ENCODE measurements at regions not wholly inside any gene's neighbourhood (a gene's known extent, or its start where the extent isn't known, plus 50 kb on each side); places are given as distances from the start of the nearest gene placed in this dataset.

GRCh38 chr2:4675295-4675694 is 971.9 kb downstream of the DCDC2C start:
- DNase-seq (ENCODE audit: low read depth) = no peak
- no peak overlapping the region for H3K4me3 ChIP-seq (ENCODE audit: low read depth, low read length)
- TF ChIP-seq, protein P1, sequence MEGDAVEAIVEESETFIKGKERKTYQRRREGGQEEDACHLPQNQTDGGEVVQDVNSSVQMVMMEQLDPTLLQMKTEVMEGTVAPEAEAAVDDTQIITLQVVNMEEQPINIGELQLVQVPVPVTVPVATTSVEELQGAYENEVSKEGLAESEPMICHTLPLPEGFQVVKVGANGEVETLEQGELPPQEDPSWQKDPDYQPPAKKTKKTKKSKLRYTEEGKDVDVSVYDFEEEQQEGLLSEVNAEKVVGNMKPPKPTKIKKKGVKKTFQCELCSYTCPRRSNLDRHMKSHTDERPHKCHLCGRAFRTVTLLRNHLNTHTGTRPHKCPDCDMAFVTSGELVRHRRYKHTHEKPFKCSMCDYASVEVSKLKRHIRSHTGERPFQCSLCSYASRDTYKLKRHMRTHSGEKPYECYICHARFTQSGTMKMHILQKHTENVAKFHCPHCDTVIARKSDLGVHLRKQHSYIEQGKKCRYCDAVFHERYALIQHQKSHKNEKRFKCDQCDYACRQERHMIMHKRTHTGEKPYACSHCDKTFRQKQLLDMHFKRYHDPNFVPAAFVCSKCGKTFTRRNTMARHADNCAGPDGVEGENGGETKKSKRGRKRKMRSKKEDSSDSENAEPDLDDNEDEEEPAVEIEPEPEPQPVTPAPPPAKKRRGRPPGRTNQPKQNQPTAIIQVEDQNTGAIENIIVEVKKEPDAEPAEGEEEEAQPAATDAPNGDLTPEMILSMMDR (IDR thresholded peaks at IDR 0.05; ENCODE audit: control insufficient read depth, extremely low read depth, insufficient read depth) = no peak

DNA sequence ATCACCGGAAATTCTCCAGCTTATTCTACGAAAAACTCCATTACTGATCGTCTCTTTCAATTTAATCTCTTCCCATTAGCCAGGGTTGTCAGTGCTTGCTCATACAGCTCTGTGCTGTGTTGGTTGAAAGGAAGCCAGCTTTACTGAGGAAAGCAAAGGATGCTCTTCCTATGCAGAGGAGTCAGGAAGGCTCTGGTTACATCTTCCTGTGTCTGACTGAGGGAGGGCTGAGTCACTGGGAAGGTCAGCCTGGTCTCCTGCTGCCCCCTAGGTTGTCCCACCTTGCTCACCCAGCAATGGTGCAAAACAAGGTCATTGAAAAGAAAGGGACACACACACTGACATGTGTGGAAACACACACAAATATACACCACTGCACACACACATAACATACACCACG is 975.6 kb downstream of the DCDC2C start:
- TF ChIP-seq, protein P1 (IDR thresholded peaks at IDR 0.05; ENCODE audit: control insufficient read depth, extremely low read depth, insufficient read depth) = no peak
- DNase-seq (ENCODE audit: low read depth) = no peak
- H3K4me3 ChIP-seq (ENCODE audit: low read depth, low read length) = no peak overlapping the region

GRCh38 chr2:4679391-4679790 is 976.0 kb downstream of the DCDC2C start:
- H3K4me3 ChIP-seq (ENCODE audit: low read depth, low read length) = no peak overlapping the region
- TF ChIP-seq, protein P1 (IDR thresholded peaks at IDR 0.05; ENCODE audit: control insufficient read depth, extremely low read depth, insufficient read depth) = no peak
- DNase-seq (ENCODE audit: low read depth) = no peak

DNA sequence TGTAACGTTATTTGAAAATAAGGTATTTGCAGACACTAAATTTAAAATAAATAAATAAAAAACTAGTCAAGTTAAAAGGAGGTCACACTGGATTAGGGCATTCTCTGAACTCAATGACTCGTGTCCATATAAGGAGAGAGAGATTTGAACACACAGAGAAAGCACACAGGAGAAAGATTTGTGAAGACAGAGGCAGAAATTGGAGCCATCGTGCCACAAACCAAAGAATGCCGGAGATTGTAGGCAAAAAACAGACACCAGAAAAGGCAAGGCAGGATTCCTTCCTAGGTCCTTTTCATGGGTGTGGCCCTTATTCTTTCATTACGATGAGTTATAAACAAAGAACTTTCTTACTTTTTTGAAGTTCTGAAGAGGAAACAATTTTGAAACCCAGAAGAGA is 981.5 kb downstream of the DCDC2C start:
- H3K4me3 ChIP-seq (ENCODE audit: low read depth, low read length) = no peak overlapping the region
- no peak for DNase-seq (ENCODE audit: low read depth)
- TF ChIP-seq, protein P1 (IDR thresholded peaks at IDR 0.05; ENCODE audit: control insufficient read depth, extremely low read depth, insufficient read depth) = no peak

- H3K4me3 ChIP-seq (ENCODE audit: low read depth, low read length) = no peak overlapping the region
- DNase-seq (ENCODE audit: low read depth) = no peak
- TF ChIP-seq, protein P1 (IDR thresholded peaks at IDR 0.05; ENCODE audit: control insufficient read depth, extremely low read depth, insufficient read depth) = no peak
These were observed 987.5 kb downstream of the DCDC2C start for GRCh38 chr2:4690913-4691312.

DNA sequence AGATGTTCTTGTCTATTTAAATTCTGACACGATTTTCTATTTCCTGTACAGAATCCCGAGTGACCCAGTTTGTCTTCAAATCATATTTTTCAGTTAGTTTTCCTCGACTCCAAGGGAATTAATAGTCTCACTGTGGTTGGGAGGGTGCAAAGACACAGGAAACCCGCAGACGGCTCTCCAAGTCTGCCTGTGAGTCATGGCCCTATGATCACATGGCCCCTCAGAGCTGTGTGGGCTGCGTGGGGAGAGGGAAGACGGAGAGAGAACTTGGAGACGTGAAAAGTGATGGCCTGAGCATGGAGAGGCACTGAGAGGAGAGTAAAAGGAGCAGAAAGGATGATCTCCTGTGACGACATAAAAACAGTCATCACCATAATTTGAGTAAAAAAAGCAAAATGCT is 989.9 kb downstream of the DCDC2C start:
- no peak for DNase-seq (ENCODE audit: low read depth)
- TF ChIP-seq, protein P1 (IDR thresholded peaks at IDR 0.05; ENCODE audit: control insufficient read depth, extremely low read depth, insufficient read depth) = no peak
- no peak overlapping the region for H3K4me3 ChIP-seq (ENCODE audit: low read depth, low read length)

- TF ChIP-seq, protein P1 (IDR thresholded peaks at IDR 0.05; ENCODE audit: control insufficient read depth, extremely low read depth, insufficient read depth) = no peak
- DNase-seq (ENCODE audit: low read depth) = no peak
These were observed 992.0 kb downstream of the DCDC2C start for GRCh38 chr2:4695281-4695861.

More at GRCh38 chr2:4695281-4695861, 992.0 kb downstream of the DCDC2C start:
- no peak overlapping the region for H3K4me3 ChIP-seq (ENCODE audit: low read depth, low read length)
